Erythroblast (primary cell): ENCODE measurements at regions not wholly inside any gene's neighbourhood (a gene's known extent, or its start where the extent isn't known, plus 50 kb on each side); places are given as distances from the start of the nearest gene placed in this dataset.
"Not testable (repeated sequence)": the region's sequence is repeated elsewhere in the genome, so short reads cannot be mapped to it uniquely, and the experiment has no call there.

Source experiments
- GATA1 ChIP-seq: IDR thresholded peaks from 2 replicates; pipeline ENCODE4 v1.6.1; 2011; ENCODE audit warnings: low read depth, mild to moderate bottlenecking, control low read depth, low read length, moderate library complexity
- POLR2A ChIP-seq: IDR thresholded peaks from 2 replicates; pipeline ENCODE4 v1.6.1; 2011; ENCODE audit warnings: mild to moderate bottlenecking, low read length

GRCh38 chr9:63822615-63823374 lies 1462.2 kb downstream of the FOXD4L5 start:
- not testable (repeated sequence) for TF ChIP-seq POLR2A, GATA1
